ENCODE measurements at regions not wholly inside any gene's neighbourhood (a gene's known extent, or its start where the extent isn't known, plus 50 kb on each side); places are given as distances from the start of the nearest gene placed in this dataset.

- H3K4me3 Mint-ChIP-seq, result peak overlapping the region; percentile 10
- TF ChIP-seq, protein P1, sequence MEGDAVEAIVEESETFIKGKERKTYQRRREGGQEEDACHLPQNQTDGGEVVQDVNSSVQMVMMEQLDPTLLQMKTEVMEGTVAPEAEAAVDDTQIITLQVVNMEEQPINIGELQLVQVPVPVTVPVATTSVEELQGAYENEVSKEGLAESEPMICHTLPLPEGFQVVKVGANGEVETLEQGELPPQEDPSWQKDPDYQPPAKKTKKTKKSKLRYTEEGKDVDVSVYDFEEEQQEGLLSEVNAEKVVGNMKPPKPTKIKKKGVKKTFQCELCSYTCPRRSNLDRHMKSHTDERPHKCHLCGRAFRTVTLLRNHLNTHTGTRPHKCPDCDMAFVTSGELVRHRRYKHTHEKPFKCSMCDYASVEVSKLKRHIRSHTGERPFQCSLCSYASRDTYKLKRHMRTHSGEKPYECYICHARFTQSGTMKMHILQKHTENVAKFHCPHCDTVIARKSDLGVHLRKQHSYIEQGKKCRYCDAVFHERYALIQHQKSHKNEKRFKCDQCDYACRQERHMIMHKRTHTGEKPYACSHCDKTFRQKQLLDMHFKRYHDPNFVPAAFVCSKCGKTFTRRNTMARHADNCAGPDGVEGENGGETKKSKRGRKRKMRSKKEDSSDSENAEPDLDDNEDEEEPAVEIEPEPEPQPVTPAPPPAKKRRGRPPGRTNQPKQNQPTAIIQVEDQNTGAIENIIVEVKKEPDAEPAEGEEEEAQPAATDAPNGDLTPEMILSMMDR (conservative IDR thresholded peaks at IDR 0.05), result no peak
These were observed 263.4 kb downstream of the ADGRD1 start for GRCh38 chr12:131217024-131217586.

GRCh38 chr12:131218026-131218922 is 264.6 kb downstream of the ADGRD1 start:
- no peak for DNase-seq (ENCODE audit: low read depth, low spot score)
- H3K27ac Mint-ChIP-seq (ENCODE audit: unreplicated experiment), result peak overlapping the region; percentile 57
- peaks cover 40% of the 10 kb centered on the region for H3K4me1 Mint-ChIP-seq
- TF ChIP-seq, protein P1 (conservative IDR thresholded peaks at IDR 0.05), result no peak
- H3K27me3 Mint-ChIP-seq (ENCODE audit: low read depth), result no peaks in the 10 kb centered on the region
- no peaks in the 10 kb centered on the region for H3K36me3 Mint-ChIP-seq (ENCODE audit: low read depth)
- peak overlapping the region; percentile 64 for H3K4me3 Mint-ChIP-seq
- peaks cover under 1% of the 10 kb centered on the region for H3K9me3 Mint-ChIP-seq

More at GRCh38 chr12:131217024-131217586, 263.4 kb downstream of the ADGRD1 start:
- no peak for DNase-seq (ENCODE audit: low read depth, low spot score)
- peaks cover 6% of the 10 kb centered on the region for H3K9me3 Mint-ChIP-seq
- H3K36me3 Mint-ChIP-seq (ENCODE audit: low read depth), result no peaks in the 10 kb centered on the region
- peaks cover 34% of the 10 kb centered on the region for H3K4me1 Mint-ChIP-seq
- H3K27ac Mint-ChIP-seq (ENCODE audit: unreplicated experiment), result peak overlapping the region; percentile 96
- no peaks in the 10 kb centered on the region for H3K27me3 Mint-ChIP-seq (ENCODE audit: low read depth)

- Mint-ChIP-seq H3K4me3 (peak overlapping the region; percentile 64), H3K36me3 (ENCODE audit: low read depth) (no peaks in the 10 kb centered on the region), H3K9me3 (no peaks in the 10 kb centered on the region), H3K27ac (ENCODE audit: unreplicated experiment) (peak overlapping the region; percentile 57), H3K27me3 (ENCODE audit: low read depth) (no peaks in the 10 kb centered on the region), H3K4me1 (peaks cover 45% of the 10 kb centered on the region)
- TF ChIP-seq, protein P1 (conservative IDR thresholded peaks at IDR 0.05), result no peak
- no peak for DNase-seq (ENCODE audit: low read depth, low spot score)
These were observed 265.4 kb downstream of the ADGRD1 start for GRCh38 chr12:131218923-131219669.

DNA sequence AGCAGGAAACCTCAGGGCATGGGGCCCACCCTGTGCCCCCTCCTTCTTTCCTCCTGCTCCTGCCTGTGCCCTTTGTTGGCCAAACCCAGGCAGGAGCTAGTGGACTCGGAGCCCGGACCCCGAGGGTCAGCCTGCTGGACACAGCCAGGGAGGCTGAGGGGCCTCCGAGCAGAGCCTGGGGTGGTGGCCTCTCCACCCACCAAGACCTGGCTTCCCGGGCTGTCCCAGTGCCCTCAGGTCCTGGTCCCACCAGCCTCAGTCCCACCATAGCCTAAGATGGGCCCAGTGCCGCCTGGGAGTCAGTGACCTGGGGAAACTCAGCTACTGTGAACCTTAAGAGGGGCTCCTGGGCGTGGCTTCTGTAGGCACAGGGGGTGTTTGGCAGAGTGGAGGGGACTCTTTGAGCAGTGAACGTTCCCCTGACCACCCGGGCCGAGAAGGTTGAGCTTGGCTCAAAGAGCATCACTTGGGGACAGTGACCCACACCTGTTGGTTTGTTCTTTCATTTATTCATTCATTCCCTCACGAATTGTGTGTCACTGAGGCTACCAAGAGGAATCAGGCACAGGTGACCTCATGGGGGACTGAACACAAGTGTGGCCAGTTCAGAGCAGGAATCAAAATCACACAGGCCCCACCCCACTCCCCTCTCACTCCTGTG is 266.1 kb downstream of the ADGRD1 start:
- H3K4me3 Mint-ChIP-seq, result no peak overlapping the region
- no peaks in the 10 kb centered on the region for H3K36me3 Mint-ChIP-seq (ENCODE audit: low read depth)
- peaks cover 45% of the 10 kb centered on the region for H3K4me1 Mint-ChIP-seq
- no peak overlapping the region for H3K27ac Mint-ChIP-seq (ENCODE audit: unreplicated experiment)
- TF ChIP-seq, protein P1 (conservative IDR thresholded peaks at IDR 0.05), result no peak
- no peaks in the 10 kb centered on the region for H3K27me3 Mint-ChIP-seq (ENCODE audit: low read depth)
- H3K9me3 Mint-ChIP-seq, result no peaks in the 10 kb centered on the region
- no peak for DNase-seq (ENCODE audit: low read depth, low spot score)

- H3K27ac Mint-ChIP-seq (ENCODE audit: unreplicated experiment), result peak overlapping the region; percentile 84
- no peaks in the 10 kb centered on the region for H3K36me3 Mint-ChIP-seq (ENCODE audit: low read depth)
- H3K4me1 Mint-ChIP-seq, result peaks cover 45% of the 10 kb centered on the region
- no peak for DNase-seq (ENCODE audit: low read depth, low spot score)
- no peak overlapping the region for H3K4me3 Mint-ChIP-seq
- no peaks in the 10 kb centered on the region for H3K27me3 Mint-ChIP-seq (ENCODE audit: low read depth)
- H3K9me3 Mint-ChIP-seq, result no peaks in the 10 kb centered on the region
- TF ChIP-seq, protein P1 (conservative IDR thresholded peaks at IDR 0.05), result no peak
These were observed 266.6 kb downstream of the ADGRD1 start for GRCh38 chr12:131220331-131220685.

Measured in neural crest cell (in vitro differentiated cells).